GM12878 (cell line): ENCODE measurements at regions not wholly inside any gene's neighbourhood (a gene's known extent, or its start where the extent isn't known, plus 50 kb on each side); places are given as distances from the start of the nearest gene placed in this dataset.

Experiments
- ATAC-seq: fragments of 200-7000 bp; cut with Tn5 transposase; 3 replicates; pipeline ENCODE4 v1.9.1; 2020; ENCODE audit warnings: mild to moderate bottlenecking, moderate library complexity
- BruUV-seq: library from RNA; stranded (reverse); fragments of 400-500 nt; replicated peaks from 2 replicates; lab custom pipeline; 2021; lab: Mats Ljungman, UMichigan
- CTCF ChIA-PET: fragments of 300-600 bp; sonication (Branson Sonifier 250); formaldehyde crosslinking; extraction: SDS; loops from one replicate; lab custom pipeline; 2021; ENCODE audit warnings: inconsistent platforms; lab: Yijun Ruan, JAX
- POLR2A ChIA-PET: fragments of 350-600 bp; formaldehyde crosslinking; extraction: SDS; loops from one replicate; lab custom pipeline; 2021; ENCODE audit warnings: inconsistent platforms; lab: Charles Lee
- RAD21 ChIA-PET: fragments of 300-600 bp; sonication (Branson Sonifier 250); formaldehyde crosslinking; loops from one replicate; lab custom pipeline; 2023; ENCODE audit warnings: antibody characterized with exemption; ENCODE audit not compliant: unreplicated experiment; lab: Charles Lee
- SMC1A ChIA-PET: fragments of 300-600 bp; sonication (Branson Sonifier 250); formaldehyde crosslinking; loops from one replicate; lab custom pipeline; 2023; ENCODE audit not compliant: unreplicated experiment, uncharacterized antibody; lab: Charles Lee
- DNase-seq: peaks from one replicate; pipeline ENCODE4 v3.0.0-alpha.2; 2011; ENCODE audit warnings: low read depth, low spot score
- FAIRE-seq: peaks from 3 replicates; lab custom pipeline; 2011; peaks lifted over from hg19 to GRCh38; lab: Jason Lieb, UNC
- H2AFZ ChIP-seq: 2 replicates; pipeline ENCODE4 v1.6.0; 2011; ENCODE audit warnings: low read depth, low read length, control low read depth; ENCODE audit not compliant: control insufficient read depth
- H3K27ac ChIP-seq: 2 replicates; pipeline ENCODE4 v1.5.1; 2011; ENCODE audit warnings: control low read depth; ENCODE audit not compliant: control insufficient read depth, insufficient read depth
- H3K27me3 ChIP-seq, 2 experiments: replicated peaks in 1 of 2; 2 replicates each; pipeline versions ENCODE4 v1.6.0 to v1.6.1; 2011; ENCODE audit warnings: low read length in 1 of 2; ENCODE audit not compliant: control insufficient read depth in 2 of 2, insufficient read depth in 2 of 2
- H3K36me3 ChIP-seq, 2 experiments: 2 replicates each; pipeline ENCODE4 v1.5.1; 2011; ENCODE audit warnings: low read length in 1 of 2; ENCODE audit not compliant: control insufficient read depth in 2 of 2, insufficient read depth in 2 of 2
- H3K4me1 ChIP-seq: 2 replicates; pipeline ENCODE4 v1.6.1; 2011; ENCODE audit warnings: mild to moderate bottlenecking, low read length, moderate library complexity, mixed read lengths; ENCODE audit not compliant: control insufficient read depth, insufficient read depth
- H3K4me2 ChIP-seq: 2 replicates; pipeline ENCODE4 v1.6.0; 2011; ENCODE audit warnings: control low read depth; ENCODE audit not compliant: control insufficient read depth, insufficient read depth
- H3K4me3 ChIP-seq: fragments of 200-600 bp; sonication (generic); 2 replicates; pipeline ENCODE4 v1.5.1; 2016
- H3K79me2 ChIP-seq: 2 replicates; pipeline ENCODE4 v1.6.0; 2011; ENCODE audit warnings: low read length; ENCODE audit not compliant: control insufficient read depth, insufficient read depth
- H3K9ac ChIP-seq: 2 replicates; pipeline ENCODE4 v1.8.0; 2011; ENCODE audit warnings: low read length, control low read depth, mixed read lengths; ENCODE audit not compliant: control insufficient read depth, insufficient read depth
- H3K9me3 ChIP-seq: replicated peaks from 3 replicates; pipeline ENCODE4 v1.5.1; 2011; ENCODE audit warnings: mild to moderate bottlenecking, low read length; ENCODE audit not compliant: control insufficient read depth, insufficient read depth
- H4K20me1 ChIP-seq: 2 replicates; pipeline ENCODE4 v1.6.0; 2011; ENCODE audit not compliant: control insufficient read depth, insufficient read depth
- CREM ChIP-seq: IDR thresholded peaks from 2 replicates; pipeline ENCODE4 v1.6.1; 2014; ENCODE audit warnings: antibody characterized with exemption, low read depth
- PAX8 ChIP-seq: fragments of 450-650 bp; IDR thresholded peaks from 2 replicates; pipeline ENCODE4 v1.6.1; 2017; ENCODE audit warnings: mild to moderate bottlenecking, moderate library complexity
- SMARCA5 ChIP-seq: fragments of 450-650 bp; IDR thresholded peaks from 2 replicates; pipeline ENCODE4 v1.6.1; 2017; ENCODE audit warnings: mild to moderate bottlenecking
- SREBF2 ChIP-seq: IDR thresholded peaks from 2 replicates; pipeline ENCODE4 v1.6.1; 2012; ENCODE audit warnings: mild to moderate bottlenecking, low read length
- ZNF217 ChIP-seq: fragments of 450-650 bp; IDR thresholded peaks from 2 replicates; pipeline ENCODE4 v1.6.1; 2017; ENCODE audit warnings: antibody characterized with exemption, mild to moderate bottlenecking
- WGBS: methylation state at CpG from one replicate; pipeline ENCODE4 v1.1.6; 2016; ENCODE audit warnings: low lambda C conversion rate; ENCODE audit not compliant: insufficient replicate concordance, insufficient coverage; ENCODE audit errors: missing lambda C conversion rate; 5-methylcytosine and 5-hydroxymethylcytosine counted together
- in situ Hi-C: fragments of 300-500 bp; cut with MboI; formaldehyde crosslinking; loops from 9 replicates; pipeline ENCODE4 v1.14.3; 2018; ENCODE audit warnings: mixed read lengths
- intact Hi-C: fragments of 100-400 bp; cut with micrococcal nuclease; formaldehyde crosslinking; loops from one replicate; pipeline ENCODE4 v1.14.2; 2022; ENCODE audit not compliant: unreplicated experiment

DNA sequence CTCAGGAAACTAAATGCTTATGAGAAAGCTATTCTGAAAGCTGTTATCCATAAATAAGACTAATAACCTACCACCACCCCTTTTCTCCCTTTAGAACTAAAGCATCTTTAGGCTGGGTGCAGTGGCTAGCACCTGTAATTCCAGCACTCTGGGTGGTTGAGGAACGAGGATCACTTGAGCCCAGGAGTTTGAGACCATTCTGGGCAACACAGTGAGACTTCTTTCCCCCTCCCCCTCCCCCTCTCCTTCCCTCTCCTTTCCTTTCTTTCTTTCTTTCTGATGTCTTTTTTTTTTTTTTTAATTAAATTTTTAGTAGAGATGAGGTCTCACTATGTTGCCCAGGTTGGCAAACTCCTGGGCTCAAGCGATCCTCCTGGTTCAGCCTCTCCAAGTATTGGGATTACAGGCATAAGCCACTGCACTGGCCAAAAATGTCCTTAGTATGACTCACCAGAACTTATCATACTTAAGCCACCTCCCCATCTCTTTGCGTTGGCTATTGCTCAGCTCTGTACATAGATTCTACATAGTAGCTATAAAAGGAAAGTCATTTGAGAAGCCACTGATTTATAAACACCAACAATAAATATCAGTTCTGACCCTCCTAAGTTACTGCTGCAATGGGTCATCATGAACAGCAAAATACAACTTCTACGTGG is 54.8 kb upstream of the SPDEF start:
- Histone ChIP-seq H3K9ac (no peak overlapping the region), H3K27me3 (no peaks in the 10 kb centered on the region), H4K20me1 (no peaks in the 10 kb centered on the region), H3K4me3 (no peak overlapping the region), H3K9me3 (no peaks in the 10 kb centered on the region), H3K36me3 (peaks cover 10 to 21% of the 10 kb centered on the region in 2 experiments), H3K4me1 (peaks cover 3% of the 10 kb centered on the region; the same call in 1 of the 2 replicates), H2AFZ (no peak overlapping the region), H3K79me2 (peaks cover 30% of the 10 kb centered on the region), H3K27ac (no peak overlapping the region), H3K4me2 (no peak overlapping the region)
- ATAC-seq: no peak
- ChIA-PET CTCF (interaction anchor here (0.6 to 6.6 kb wide), 19 partner anchors 9 to 292 kb away, joined by 3 to 198 read pairs (median 4); no protein-coding TSS in a partner anchor), POLR2A (interaction anchor here (0.7 to 1.3 kb wide), 3 partner anchors 25 to 374 kb away, joined by 3 read pairs; partner anchors contain the start of gene HMGA1), RAD21 (interaction anchor here (0.5 to 6.6 kb wide), 11 partner anchors 14 to 152 kb away, joined by 3 to 99 read pairs (median 4); no protein-coding TSS in a partner anchor), SMC1A (interaction anchor here (0.6 to 8.1 kb wide), 25 partner anchors 8 to 375 kb away, joined by 3 to 124 read pairs (median 4); partner anchors contain the start of gene SNRPC)
- DNase-seq: no peak
- in situ Hi-C loops (loop anchor here (25.0 kb wide), 1 partner anchor 374 kb away; the partner anchor contains the start of genes HMGA1 and SMIM29), intact Hi-C loops (no loop called here)
- no TSS peak for BruUV-seq
- FAIRE-seq: no peak
- WGBS: 79% methylated on average over 4 of the region's 4 CpGs
- TF ChIP-seq SREBF2 (no peak), CREM (no peak), PAX8 (no peak), SMARCA5 (no peak), ZNF217 (no peak)
